H1 (cell line): ENCODE measurements at regions not wholly inside any gene's neighbourhood (a gene's known extent, or its start where the extent isn't known, plus 50 kb on each side); places are given as distances from the start of the nearest gene placed in this dataset.
"Not testable (repeated sequence)": the region's sequence is repeated elsewhere in the genome, so short reads cannot be mapped to it uniquely, and the experiment has no call there.

Source experiments
- GTF2F1 ChIP-seq: IDR thresholded peaks from 2 replicates; pipeline ENCODE4 v1.6.1; 2012; ENCODE audit warnings: low read depth, low read length, improper control_type of control experiment, borderline replicate concordance
- HDAC2 ChIP-seq, 2 experiments: fragments of 300-600 bp in 1 of 2; sonication (generic) in 1 of 2; IDR thresholded peaks; 2 replicates each; pipeline ENCODE4 v1.6.1; 2011 to 2012; ENCODE audit warnings: low read depth in 2 of 2, low read length in 2 of 2, mild to moderate bottlenecking in 2 of 2, moderate library complexity in 2 of 2, borderline replicate concordance in 1 of 2, inconsistent platforms in 1 of 2
- POLR2AphosphoS5 ChIP-seq: IDR thresholded peaks from 2 replicates; pipeline ENCODE4 v1.6.1; 2011; ENCODE audit warnings: low read depth, low read length
- SIN3A ChIP-seq, 2 experiments: IDR thresholded peaks in 1 of 2; conservative IDR thresholded peaks in 1 of 2; 2 replicates each; pipeline ENCODE4 v1.6.1; 2011 to 2012; ENCODE audit warnings: low read length in 2 of 2, improper control_type of control experiment in 1 of 2, low read depth in 1 of 2, mild to moderate bottlenecking in 1 of 2
- TAF7 ChIP-seq: optimal IDR thresholded peaks from 2 replicates; pipeline ENCODE3; 2011; ENCODE audit warnings: low read depth, mild to moderate bottlenecking, inconsistent platforms, low read length, moderate library complexity, borderline replicate concordance
- TF ChIP-seq, protein P1 (sequence below): IDR thresholded peaks from 2 replicates; pipeline ENCODE4 v1.6.1; 2012; ENCODE audit warnings: low read length, inconsistent platforms
- TF ChIP-seq, protein P2 (sequence below), 3 experiments: IDR thresholded peaks; 1 replicate in 2 of 3; 2 replicates in 1 of 3; pipeline versions ENCODE4 v1.5.1 to v1.6.1; 2011; ENCODE audit warnings: low read length in 3 of 3, mild to moderate bottlenecking in 3 of 3, inconsistent platforms in 2 of 3, low read depth in 1 of 3, moderate library complexity in 1 of 3; ENCODE audit not compliant: insufficient read depth in 1 of 3; ENCODE audit errors: control extremely low read depth in 1 of 3

DNA sequence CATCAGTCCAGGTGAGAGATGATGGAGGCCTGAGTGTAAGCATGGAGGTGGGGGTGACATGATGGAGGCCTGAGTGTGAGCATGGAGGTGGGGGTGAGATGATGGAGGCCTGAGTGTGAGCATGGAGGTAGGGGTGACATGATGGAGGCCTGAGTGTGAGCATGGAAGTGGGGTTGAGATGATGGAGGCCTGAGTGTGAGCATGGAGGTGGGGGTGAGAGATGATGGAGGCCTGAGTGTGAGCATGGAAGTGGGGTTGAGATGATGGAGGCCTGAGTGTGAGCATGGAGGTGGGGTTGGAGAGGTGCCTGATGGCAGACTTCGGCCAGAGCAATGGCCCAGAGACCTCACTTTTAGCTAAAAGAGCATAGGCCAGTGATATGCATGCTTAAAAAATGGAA is 269.9 kb upstream of the PLPP4 start:
- TF ChIP-seq GTF2F1; HDAC2 (IDR thresholded peaks at IDR 0.05; ENCODE audit: borderline replicate concordance in 1 of 2, low read depth in 2 of 2, low read length in 2 of 2); TAF7; POLR2AphosphoS5; SIN3A (conservative IDR thresholded peaks at IDR 0.05 in 1 of 2, IDR thresholded peaks at IDR 0.05 in 1 of 2; ENCODE audit: low read depth in 1 of 2, low read length in 2 of 2): not testable (repeated sequence)
- TF ChIP-seq, protein P1, sequence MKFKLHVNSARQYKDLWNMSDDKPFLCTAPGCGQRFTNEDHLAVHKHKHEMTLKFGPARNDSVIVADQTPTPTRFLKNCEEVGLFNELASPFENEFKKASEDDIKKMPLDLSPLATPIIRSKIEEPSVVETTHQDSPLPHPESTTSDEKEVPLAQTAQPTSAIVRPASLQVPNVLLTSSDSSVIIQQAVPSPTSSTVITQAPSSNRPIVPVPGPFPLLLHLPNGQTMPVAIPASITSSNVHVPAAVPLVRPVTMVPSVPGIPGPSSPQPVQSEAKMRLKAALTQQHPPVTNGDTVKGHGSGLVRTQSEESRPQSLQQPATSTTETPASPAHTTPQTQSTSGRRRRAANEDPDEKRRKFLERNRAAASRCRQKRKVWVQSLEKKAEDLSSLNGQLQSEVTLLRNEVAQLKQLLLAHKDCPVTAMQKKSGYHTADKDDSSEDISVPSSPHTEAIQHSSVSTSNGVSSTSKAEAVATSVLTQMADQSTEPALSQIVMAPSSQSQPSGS: not testable (repeated sequence)
- TF ChIP-seq, protein P2, sequence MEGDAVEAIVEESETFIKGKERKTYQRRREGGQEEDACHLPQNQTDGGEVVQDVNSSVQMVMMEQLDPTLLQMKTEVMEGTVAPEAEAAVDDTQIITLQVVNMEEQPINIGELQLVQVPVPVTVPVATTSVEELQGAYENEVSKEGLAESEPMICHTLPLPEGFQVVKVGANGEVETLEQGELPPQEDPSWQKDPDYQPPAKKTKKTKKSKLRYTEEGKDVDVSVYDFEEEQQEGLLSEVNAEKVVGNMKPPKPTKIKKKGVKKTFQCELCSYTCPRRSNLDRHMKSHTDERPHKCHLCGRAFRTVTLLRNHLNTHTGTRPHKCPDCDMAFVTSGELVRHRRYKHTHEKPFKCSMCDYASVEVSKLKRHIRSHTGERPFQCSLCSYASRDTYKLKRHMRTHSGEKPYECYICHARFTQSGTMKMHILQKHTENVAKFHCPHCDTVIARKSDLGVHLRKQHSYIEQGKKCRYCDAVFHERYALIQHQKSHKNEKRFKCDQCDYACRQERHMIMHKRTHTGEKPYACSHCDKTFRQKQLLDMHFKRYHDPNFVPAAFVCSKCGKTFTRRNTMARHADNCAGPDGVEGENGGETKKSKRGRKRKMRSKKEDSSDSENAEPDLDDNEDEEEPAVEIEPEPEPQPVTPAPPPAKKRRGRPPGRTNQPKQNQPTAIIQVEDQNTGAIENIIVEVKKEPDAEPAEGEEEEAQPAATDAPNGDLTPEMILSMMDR (IDR thresholded peaks at IDR 0.05; ENCODE audit: control extremely low read depth in 1 of 3, insufficient read depth in 1 of 3, low read depth in 1 of 3, low read length in 3 of 3): not testable (repeated sequence)
